ENCODE measurements at regions not wholly inside any gene's neighbourhood (a gene's known extent, or its start where the extent isn't known, plus 50 kb on each side); places are given as distances from the start of the nearest gene placed in this dataset.

- H4K20me1 ChIP-seq (ENCODE audit: control insufficient read depth, insufficient read depth, insufficient read length) = no peaks in the 10 kb centered on the region
Measured at GRCh38 chr5:148926207-148926606, 99.8 kb downstream of the ADRB2 start.

More at GRCh38 chr5:148926207-148926606, 99.8 kb downstream of the ADRB2 start:
- H3K27ac Mint-ChIP-seq = no peak overlapping the region
- peaks cover 12 to 18% of the 10 kb centered on the region in 2 experiments for H3K4me1 Mint-ChIP-seq
- no peak overlapping the region for H3K18ac ChIP-seq (ENCODE audit: insufficient read length, low read depth, low read length)
- H3K23ac ChIP-seq (ENCODE audit: insufficient read length, low read depth, low read length) = no peak overlapping the region
- peaks cover 2% of the 10 kb centered on the region; the same call in 1 of the 2 replicates for H3K27me3 Mint-ChIP-seq (ENCODE audit: low read depth)
- H3K56ac ChIP-seq (ENCODE audit: insufficient read length, low read depth, low read length) = no peak overlapping the region
- no peaks in the 10 kb centered on the region for H3K79me2 ChIP-seq (ENCODE audit: insufficient read depth, low read length)
- no peaks in the 10 kb centered on the region for H3K79me1 ChIP-seq (ENCODE audit: insufficient read depth, low read depth, low read length, poor library complexity, severe bottlenecking)
- H2BK5ac ChIP-seq (ENCODE audit: insufficient read length, low read length) = no peak overlapping the region
- H3K27ac ChIP-seq (ENCODE audit: insufficient read length, low read depth, low read length) = no peak overlapping the region
- no peaks in the 10 kb centered on the region for H3K9me3 Mint-ChIP-seq
- no peak overlapping the region for H3K4me3 Mint-ChIP-seq
- DNase-seq = no peak
- no peak overlapping the region for H4K8ac ChIP-seq (replicated peaks; ENCODE audit: insufficient read length, low read depth, low read length)
- no peak overlapping the region for H3K14ac ChIP-seq (ENCODE audit: insufficient read depth, low read length)
- no peak overlapping the region for H3K4me2 ChIP-seq (ENCODE audit: insufficient read depth, insufficient read length, low read length)
- H3K4me1 ChIP-seq (ENCODE audit: insufficient read depth, low read length) = peaks cover 8% of the 10 kb centered on the region; the same call in 1 of the 2 replicates
- TF ChIP-seq CTCF (conservative IDR thresholded peaks at IDR 0.05) = no peak
- H2BK15ac ChIP-seq (ENCODE audit: low read depth, low read length) = no peak overlapping the region
- no peak overlapping the region for H2BK20ac ChIP-seq (ENCODE audit: low read depth, low read length, poor library complexity, severe bottlenecking)
- no peak overlapping the region for H3K4ac ChIP-seq (ENCODE audit: low read depth, low read length)
- H3K9me3 ChIP-seq (ENCODE audit: control insufficient read depth, low read depth, low read length) = no peaks in the 10 kb centered on the region
- H2BK120ac ChIP-seq (ENCODE audit: low read depth, low read length, poor library complexity, severe bottlenecking) = no peak overlapping the region
- no peaks in the 10 kb centered on the region for H3K27me3 ChIP-seq (ENCODE audit: insufficient read depth, low read length)
- H3K23me2 ChIP-seq (ENCODE audit: insufficient read length, low read depth, low read length, poor library complexity, severe bottlenecking) = no peaks in the 10 kb centered on the region
- WGBS (ENCODE audit: extremely low coverage, insufficient read length, low lambda C conversion rate) = no CpG with 5 or more reads among the region's 5 CpGs
- no peak overlapping the region for H3K9ac ChIP-seq (ENCODE audit: extremely low read depth, insufficient read length, low read length)
- no peaks in the 10 kb centered on the region for H3K36me3 Mint-ChIP-seq (ENCODE audit: insufficient read depth in 1 of 3, low read depth in 3 of 3)
- H3T11ph ChIP-seq (ENCODE audit: low read length) = no peak overlapping the region
- H4K91ac ChIP-seq (ENCODE audit: insufficient read length, low read depth, low read length) = no peak overlapping the region
- H2AK5ac ChIP-seq (ENCODE audit: insufficient read length, low read length) = no peak overlapping the region
- H4K5ac ChIP-seq (ENCODE audit: insufficient read length, low read depth, low read length) = no peak overlapping the region
- H2AFZ ChIP-seq (ENCODE audit: low read length) = no peak overlapping the region
- H2BK12ac ChIP-seq (ENCODE audit: insufficient read length, low read depth, low read length) = no peak overlapping the region
